Esophagus muscularis mucosa (tissue), 3 donors: ENCODE measurements at regions not wholly inside any gene's neighbourhood (a gene's known extent, or its start where the extent isn't known, plus 50 kb on each side); places are given as distances from the start of the nearest gene placed in this dataset.

Source experiments
- POLR2A ChIP-seq: fragments of 450-650 bp; IDR thresholded peaks from one replicate; pipeline ENCODE4 v1.6.1; 2017; ENCODE audit warnings: antibody characterized with exemption, moderate library complexity, mild to moderate bottlenecking, low read depth
- TF ChIP-seq, protein P1 (sequence below), 3 experiments: fragments of 200-600 bp in 2 of 3; fragments of 450-650 bp in 1 of 3; sonication (generic) in 2 of 3; IDR thresholded peaks; one replicate each; pipeline ENCODE4 v1.5.1; 2017 to 2019; ENCODE audit warnings: antibody characterized with exemption in 3 of 3, mild to moderate bottlenecking in 2 of 3, moderate library complexity in 1 of 3

DNA sequence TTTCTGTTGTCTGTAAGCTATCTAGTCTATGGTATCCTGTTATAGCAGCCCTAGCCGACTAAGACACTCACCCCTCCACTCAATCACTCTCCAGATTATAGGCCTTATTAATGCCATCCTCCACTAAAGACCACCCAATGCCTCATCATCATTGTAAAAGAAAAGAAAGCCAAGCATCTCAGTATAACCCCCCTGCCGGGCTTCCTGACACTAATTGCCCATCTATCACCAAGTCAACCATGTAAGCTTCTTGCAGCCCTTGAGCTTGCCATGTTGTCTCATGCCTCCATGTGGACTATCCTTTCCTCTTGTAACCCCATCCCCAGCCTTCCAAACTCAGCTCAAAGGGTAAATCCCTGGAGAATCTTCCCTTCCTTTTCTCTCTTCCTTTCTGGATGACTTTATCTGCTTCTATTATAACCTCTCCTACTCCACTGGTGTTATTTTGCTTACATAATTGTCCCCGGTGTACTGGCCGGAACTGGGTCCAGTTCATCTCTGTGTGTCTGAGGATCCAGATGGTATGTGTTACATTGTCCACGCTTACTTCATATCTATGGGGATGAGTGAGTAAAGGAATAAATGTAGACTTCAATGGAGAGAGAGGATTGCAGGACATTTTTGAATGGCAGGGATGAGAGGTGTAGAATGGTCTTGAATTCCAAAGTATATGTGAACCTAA lies 202.9 kb upstream of the SOX4 start:
- no peak for TF ChIP-seq POLR2A
- TF ChIP-seq, protein P1, sequence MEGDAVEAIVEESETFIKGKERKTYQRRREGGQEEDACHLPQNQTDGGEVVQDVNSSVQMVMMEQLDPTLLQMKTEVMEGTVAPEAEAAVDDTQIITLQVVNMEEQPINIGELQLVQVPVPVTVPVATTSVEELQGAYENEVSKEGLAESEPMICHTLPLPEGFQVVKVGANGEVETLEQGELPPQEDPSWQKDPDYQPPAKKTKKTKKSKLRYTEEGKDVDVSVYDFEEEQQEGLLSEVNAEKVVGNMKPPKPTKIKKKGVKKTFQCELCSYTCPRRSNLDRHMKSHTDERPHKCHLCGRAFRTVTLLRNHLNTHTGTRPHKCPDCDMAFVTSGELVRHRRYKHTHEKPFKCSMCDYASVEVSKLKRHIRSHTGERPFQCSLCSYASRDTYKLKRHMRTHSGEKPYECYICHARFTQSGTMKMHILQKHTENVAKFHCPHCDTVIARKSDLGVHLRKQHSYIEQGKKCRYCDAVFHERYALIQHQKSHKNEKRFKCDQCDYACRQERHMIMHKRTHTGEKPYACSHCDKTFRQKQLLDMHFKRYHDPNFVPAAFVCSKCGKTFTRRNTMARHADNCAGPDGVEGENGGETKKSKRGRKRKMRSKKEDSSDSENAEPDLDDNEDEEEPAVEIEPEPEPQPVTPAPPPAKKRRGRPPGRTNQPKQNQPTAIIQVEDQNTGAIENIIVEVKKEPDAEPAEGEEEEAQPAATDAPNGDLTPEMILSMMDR (IDR thresholded peaks at IDR 0.05) = no peak
